Transverse colon (tissue), 4 donors: ENCODE measurements at regions not wholly inside any gene's neighbourhood (a gene's known extent, or its start where the extent isn't known, plus 50 kb on each side); places are given as distances from the start of the nearest gene placed in this dataset.

Experiments
- CTCF ChIP-seq, 5 experiments: fragments of 200-600 bp in 3 of 5; fragments of 450-650 bp in 2 of 5; sonication (generic) in 3 of 5; IDR thresholded peaks; 1 replicate in 2 of 5; 2 replicates in 3 of 5; pipeline ENCODE4 v1.5.1; 2016 to 2017; ENCODE audit warnings: antibody characterized with exemption in 5 of 5, inconsistent platforms in 3 of 5, mild to moderate bottlenecking in 2 of 5, moderate library complexity in 1 of 5
- POLR2A ChIP-seq: fragments of 450-650 bp; IDR thresholded peaks from one replicate; pipeline ENCODE4 v1.6.1; 2016; ENCODE audit warnings: antibody characterized with exemption, mild to moderate bottlenecking, moderate library complexity
- POLR2AphosphoS5 ChIP-seq, 3 donors: sonication (generic); formaldehyde crosslinking; IDR thresholded peaks; one replicate each; pipeline ENCODE4 v1.6.1; 2016; ENCODE audit warnings: antibody characterized with exemption in 3 of 3

GRCh38 chr10:78756604-78757343, 312.0 kb upstream of the ZMIZ1 start:
- TF ChIP-seq CTCF (IDR thresholded peaks at IDR 0.05) (no peak), POLR2AphosphoS5 (IDR thresholded peaks at IDR 0.05) (peak; percentile 54 to 61 (median 60)), POLR2A (no peak)
